OCI-LY7 (cell line): ENCODE measurements at regions not wholly inside any gene's neighbourhood (a gene's known extent, or its start where the extent isn't known, plus 50 kb on each side); places are given as distances from the start of the nearest gene placed in this dataset.

Source experiments
- BruUV-seq: library from RNA; stranded (reverse); fragments of 400-500 nt; replicated peaks from 2 replicates; lab custom pipeline; 2021; lab: Mats Ljungman, UMichigan
- CTCF ChIA-PET: fragments of 300-600 bp; sonication (Branson Sonifier 250); formaldehyde crosslinking; loops from one replicate; lab custom pipeline; 2022; ENCODE audit warnings: antibody characterized with exemption; ENCODE audit not compliant: unreplicated experiment; lab: Charles Lee
- POLR2A ChIA-PET: fragments of 300-600 bp; sonication (Branson Sonifier 250); formaldehyde crosslinking; loops from one replicate; lab custom pipeline; 2022; ENCODE audit warnings: antibody characterized with exemption; lab: Charles Lee
- DNase-seq: peaks from one replicate; pipeline ENCODE4 v3.0.0-alpha.2; 2015; ENCODE audit warnings: low spot score
- H2AFZ ChIP-seq: fragments of 200-600 bp; sonication (generic), shearing (Covaris generic); 2 replicates; pipeline ENCODE4 v1.6.1; 2014; ENCODE audit warnings: mild to moderate bottlenecking, antibody characterized with exemption, low read length, moderate library complexity
- H3K27ac ChIP-seq: fragments of 200-600 bp; sonication (generic); 2 replicates; pipeline ENCODE4 v1.5.1; 2014; ENCODE audit warnings: mixed run types, low read depth, mild to moderate bottlenecking, moderate library complexity, low read length, inconsistent platforms; ENCODE audit not compliant: poor library complexity, severe bottlenecking
- H3K36me3 ChIP-seq: fragments of 200-600 bp; sonication (generic); 2 replicates; pipeline ENCODE4 v1.6.1; 2014; ENCODE audit warnings: mild to moderate bottlenecking, antibody characterized with exemption, low read length, moderate library complexity, mixed read lengths; ENCODE audit not compliant: insufficient read depth
- H3K4me1 ChIP-seq: fragments of 200-600 bp; sonication (generic); 2 replicates; pipeline ENCODE4 v1.5.1; 2014; ENCODE audit warnings: mild to moderate bottlenecking, low read length; ENCODE audit not compliant: insufficient read depth, poor library complexity, severe bottlenecking
- H3K4me2 ChIP-seq: fragments of 200-600 bp; sonication (generic); 2 replicates; pipeline ENCODE4 v1.6.1; 2014; ENCODE audit warnings: mild to moderate bottlenecking, low read length
- H3K4me3 ChIP-seq: fragments of 200-600 bp; sonication (generic); 2 replicates; pipeline ENCODE4 v1.5.1; 2014; ENCODE audit warnings: mild to moderate bottlenecking, low read depth, low read length; ENCODE audit not compliant: poor library complexity, severe bottlenecking
- H3K79me2 ChIP-seq: fragments of 200-600 bp; sonication (generic); 2 replicates; pipeline ENCODE4 v1.6.1; 2016; ENCODE audit warnings: low read depth, mild to moderate bottlenecking, low read length, moderate library complexity, mixed read lengths; ENCODE audit not compliant: insufficient read depth
- H3K9me2 ChIP-seq: fragments of 200-600 bp; sonication (generic); 2 replicates; pipeline ENCODE4 v1.6.1; 2016; ENCODE audit warnings: mild to moderate bottlenecking, low read length, mixed read lengths; ENCODE audit not compliant: insufficient read depth
- H3K9me3 ChIP-seq: fragments of 200-600 bp; sonication (generic); 2 replicates; pipeline ENCODE4 v1.6.1; 2014; ENCODE audit warnings: mild to moderate bottlenecking, mixed run types, low read length, mixed read lengths
- H4K20me1 ChIP-seq: fragments of 200-600 bp; sonication (generic); 2 replicates; pipeline ENCODE4 v1.6.1; 2014; ENCODE audit warnings: mild to moderate bottlenecking, antibody characterized with exemption, low read length, moderate library complexity, mixed read lengths; ENCODE audit not compliant: insufficient read depth
- CTCF ChIP-seq: fragments of 200-600 bp; sonication (generic); conservative IDR thresholded peaks from 2 replicates; pipeline ENCODE4 v1.5.1; 2014; ENCODE audit warnings: mild to moderate bottlenecking, antibody characterized with exemption, low read length, moderate library complexity, mixed read lengths
- EZH2phosphoT487 ChIP-seq: fragments of 200-600 bp; sonication (generic); IDR thresholded peaks from 2 replicates; pipeline ENCODE4 v1.6.1; 2018; ENCODE audit warnings: low read depth, borderline replicate concordance, mild to moderate bottlenecking, mixed run types, antibody characterized with exemption, low read length, moderate library complexity, mixed read lengths
- intact Hi-C: fragments of 100-400 bp; cut with micrococcal nuclease; formaldehyde crosslinking; loops from one replicate; pipeline ENCODE4 v1.10.0; 2022; ENCODE audit not compliant: unreplicated experiment

GRCh38 chr4:11640584-11640983 is 211.9 kb upstream of the HS3ST1 start:
- DNase-seq = no peak
- Histone ChIP-seq H3K4me3 (no peak overlapping the region), H3K4me2 (no peak overlapping the region), H3K9me2 (no peaks in the 10 kb centered on the region), H3K79me2 (no peaks in the 10 kb centered on the region), H3K9me3 (no peaks in the 10 kb centered on the region), H3K4me1 (no peaks in the 10 kb centered on the region), H2AFZ (no peak overlapping the region), H3K36me3 (no peaks in the 10 kb centered on the region), H4K20me1 (no peaks in the 10 kb centered on the region), H3K27ac (no peak overlapping the region)
- CTCF ChIA-PET = no interaction called here
- no peak for TF ChIP-seq EZH2phosphoT487
- intact Hi-C loops = no loop called here
- POLR2A ChIA-PET = no interaction called here
- no TSS peak for BruUV-seq

- Histone ChIP-seq H3K27ac (no peak overlapping the region), H3K4me2 (no peak overlapping the region), H3K9me3 (no peaks in the 10 kb centered on the region), H2AFZ (no peak overlapping the region), H3K9me2 (no peaks in the 10 kb centered on the region), H3K4me3 (no peak overlapping the region), H4K20me1 (no peaks in the 10 kb centered on the region), H3K79me2 (no peaks in the 10 kb centered on the region), H3K36me3 (no peaks in the 10 kb centered on the region), H3K4me1 (no peaks in the 10 kb centered on the region)
- BruUV-seq = no TSS peak
- intact Hi-C loops = no loop called here
- TF ChIP-seq EZH2phosphoT487 (no peak), CTCF (no peak)
- no peak for DNase-seq
- CTCF ChIA-PET = no interaction called here
- POLR2A ChIA-PET = no interaction called here
Observed at GRCh38 chr4:11636551-11636950, 207.9 kb upstream of the HS3ST1 start.

- DNase-seq = no peak
- Histone ChIP-seq H3K79me2 (no peaks in the 10 kb centered on the region), H4K20me1 (no peaks in the 10 kb centered on the region), H3K4me2 (no peak overlapping the region), H3K4me1 (no peaks in the 10 kb centered on the region), H3K4me3 (no peak overlapping the region), H2AFZ (no peak overlapping the region), H3K27ac (no peak overlapping the region), H3K9me3 (no peaks in the 10 kb centered on the region), H3K9me2 (no peaks in the 10 kb centered on the region), H3K36me3 (no peaks in the 10 kb centered on the region)
- POLR2A ChIA-PET = no interaction called here
- no TSS peak for BruUV-seq
- CTCF ChIA-PET = no interaction called here
- intact Hi-C loops = no loop called here
- TF ChIP-seq CTCF (no peak), EZH2phosphoT487 (no peak)
Observed at GRCh38 chr4:11636031-11636430, 207.3 kb upstream of the HS3ST1 start.
